ENCODE measurements at regions not wholly inside any gene's neighbourhood (a gene's known extent, or its start where the extent isn't known, plus 50 kb on each side); places are given as distances from the start of the nearest gene placed in this dataset.

GRCh38 chr2:128790541-128791001, 471.9 kb upstream of the HS6ST1 start:
- no peak for TF ChIP-seq CTCF (IDR thresholded peaks at IDR 0.05; ENCODE audit: unreplicated experiment in 3 of 3)
- Mint-ChIP-seq H3K4me3 (no peak overlapping the region), H3K9me3 (no peaks in the 10 kb centered on the region), H3K27me3 (ENCODE audit: low read depth) (peaks cover 11% of the 10 kb centered on the region), H3K36me3 (ENCODE audit: low read depth) (no peaks in the 10 kb centered on the region), H3K4me1 (peaks cover 11% of the 10 kb centered on the region), H3K27ac (no peak overlapping the region)

- Mint-ChIP-seq H3K27ac (peak overlapping the region in 2 of 3 experiments; percentile 31 to 42), H3K4me3 (no peak overlapping the region), H3K4me1 (peaks cover 11% of the 10 kb centered on the region), H3K36me3 (ENCODE audit: low read depth) (no peaks in the 10 kb centered on the region), H3K9me3 (no peaks in the 10 kb centered on the region), H3K27me3 (ENCODE audit: low read depth) (peaks cover 11% of the 10 kb centered on the region)
- TF ChIP-seq CTCF (IDR thresholded peaks at IDR 0.05; ENCODE audit: unreplicated experiment in 3 of 3), result no peak
Observed at GRCh38 chr2:128791120-128791984, 472.7 kb upstream of the HS6ST1 start.

- H3K9me3 Mint-ChIP-seq, result no peaks in the 10 kb centered on the region
- peaks cover 10% of the 10 kb centered on the region for H3K27me3 Mint-ChIP-seq (ENCODE audit: low read depth)
- H3K4me3 Mint-ChIP-seq, result no peak overlapping the region
- H3K4me1 Mint-ChIP-seq, result peaks cover 11% of the 10 kb centered on the region
- H3K27ac Mint-ChIP-seq, result no peak overlapping the region
- no peak for TF ChIP-seq CTCF (IDR thresholded peaks at IDR 0.05; ENCODE audit: unreplicated experiment in 3 of 3)
- no peaks in the 10 kb centered on the region for H3K36me3 Mint-ChIP-seq (ENCODE audit: low read depth)
Observed at GRCh38 chr2:128791985-128792320, 473.3 kb upstream of the HS6ST1 start.

- H3K9me3 Mint-ChIP-seq, result no peaks in the 10 kb centered on the region
- peaks cover 5% of the 10 kb centered on the region for H3K27me3 Mint-ChIP-seq (ENCODE audit: low read depth)
- no peak for TF ChIP-seq CTCF (IDR thresholded peaks at IDR 0.05; ENCODE audit: unreplicated experiment in 3 of 3)
- H3K4me3 Mint-ChIP-seq, result no peak overlapping the region
- no peaks in the 10 kb centered on the region for H3K36me3 Mint-ChIP-seq (ENCODE audit: low read depth)
- H3K27ac Mint-ChIP-seq, result no peak overlapping the region
- peaks cover 11% of the 10 kb centered on the region for H3K4me1 Mint-ChIP-seq
Observed at GRCh38 chr2:128792476-128793054, 473.9 kb upstream of the HS6ST1 start.

- Mint-ChIP-seq H3K4me3 (no peak overlapping the region), H3K27ac (no peak overlapping the region)
Observed at GRCh38 chr2:128793404-128793803, 474.7 kb upstream of the HS6ST1 start.

More at GRCh38 chr2:128793404-128793803, 474.7 kb upstream of the HS6ST1 start:
- H3K36me3 Mint-ChIP-seq (ENCODE audit: low read depth), result no peaks in the 10 kb centered on the region
- H3K9me3 Mint-ChIP-seq, result no peaks in the 10 kb centered on the region
- peaks cover 13% of the 10 kb centered on the region for H3K4me1 Mint-ChIP-seq
- TF ChIP-seq CTCF (IDR thresholded peaks at IDR 0.05; ENCODE audit: unreplicated experiment in 3 of 3), result no peak
- peaks cover 6% of the 10 kb centered on the region for H3K27me3 Mint-ChIP-seq (ENCODE audit: low read depth)

Data from nephron (organoid).